Liver (tissue), 8 donors: ENCODE measurements at regions not wholly inside any gene's neighbourhood (a gene's known extent, or its start where the extent isn't known, plus 50 kb on each side); places are given as distances from the start of the nearest gene placed in this dataset.
A peak's percentile ranks its signal among the peaks of the same experiment; 100 is the strongest.

Source experiments
- DNase-seq: peaks from one replicate; pipeline ENCODE4 v3.0.0-alpha.2; 2017; ENCODE audit warnings: low spot score
- H3K27ac ChIP-seq, 2 donors: one replicate each; pipeline ENCODE4 v1.7.0; 2013; ENCODE audit warnings: inconsistent platforms in 2 of 2, low read length in 2 of 2, control low read depth in 1 of 2, low read depth in 1 of 2, mild to moderate bottlenecking in 1 of 2
- H3K27me3 ChIP-seq, 4 donors: one replicate each; pipeline versions ENCODE4 v1.6.1 to v1.7.0; 2013; ENCODE audit warnings: low read length in 3 of 4, inconsistent platforms in 1 of 4, mild to moderate bottlenecking in 1 of 4, moderate library complexity in 1 of 4; ENCODE audit not compliant: control insufficient read depth in 4 of 4, insufficient read depth in 4 of 4
- H3K36me3 ChIP-seq, 4 donors: one replicate each; pipeline versions ENCODE4 v1.6.1 to v1.7.0; 2013; ENCODE audit warnings: low read length in 3 of 4, mild to moderate bottlenecking in 3 of 4, low read depth in 1 of 4, moderate library complexity in 1 of 4; ENCODE audit not compliant: control insufficient read depth in 4 of 4, insufficient read depth in 3 of 4
- H3K4me1 ChIP-seq, 4 donors: one replicate each; pipeline versions ENCODE4 v1.6.1 to v1.7.0; 2013; ENCODE audit warnings: low read length in 3 of 4, mild to moderate bottlenecking in 3 of 4, moderate library complexity in 1 of 4; ENCODE audit not compliant: control insufficient read depth in 4 of 4, insufficient read depth in 4 of 4
- H3K4me3 ChIP-seq, 3 donors: one replicate each; pipeline versions ENCODE4 v1.6.1 to v1.7.0; 2013; ENCODE audit warnings: low read length in 3 of 3, control low read depth in 1 of 3, low read depth in 1 of 3, mild to moderate bottlenecking in 1 of 3
- H3K9ac ChIP-seq, 2 donors: one replicate each; pipeline ENCODE4 v1.7.0; 2013; ENCODE audit warnings: low read length in 2 of 2, mild to moderate bottlenecking in 2 of 2, moderate library complexity in 2 of 2, control low read depth in 1 of 2, low read depth in 1 of 2
- H3K9me3 ChIP-seq, 4 donors: one replicate each; pipeline versions ENCODE4 v1.6.1 to v1.7.0; 2013; ENCODE audit warnings: low read length in 3 of 4; ENCODE audit not compliant: control insufficient read depth in 4 of 4
- EGR1 ChIP-seq, 2 donors: IDR thresholded peaks; 2 replicates each; pipeline ENCODE4 v1.6.1; 2016 to 2018; ENCODE audit warnings: antibody characterized with exemption in 2 of 2, low read depth in 2 of 2
- FOXA1 ChIP-seq: IDR thresholded peaks from 2 replicates; pipeline ENCODE4 v1.6.1; 2016; ENCODE audit warnings: antibody characterized with exemption
- FOXA2 ChIP-seq: IDR thresholded peaks from 2 replicates; pipeline ENCODE4 v1.6.1; 2016; ENCODE audit warnings: antibody characterized with exemption
- GABPA ChIP-seq, 2 donors: IDR thresholded peaks in 1 of 2; conservative IDR thresholded peaks in 1 of 2; 2 replicates each; pipeline ENCODE4 v1.6.1; 2016; ENCODE audit warnings: antibody characterized with exemption in 2 of 2, mild to moderate bottlenecking in 1 of 2, moderate library complexity in 1 of 2
- HNF4A ChIP-seq, 2 donors: conservative IDR thresholded peaks; 2 replicates each; pipeline ENCODE4 v1.6.1; 2016; ENCODE audit warnings: antibody characterized with exemption in 2 of 2, mild to moderate bottlenecking in 2 of 2
- HNF4G ChIP-seq: IDR thresholded peaks from 2 replicates; pipeline ENCODE4 v1.6.1; 2016; ENCODE audit warnings: antibody characterized with exemption
- JUND ChIP-seq, 2 donors: IDR thresholded peaks; 2 replicates each; pipeline ENCODE4 v1.6.1; 2016; ENCODE audit warnings: antibody characterized with exemption in 2 of 2
- NR2F2 ChIP-seq: IDR thresholded peaks from 2 replicates; pipeline ENCODE4 v1.6.1; 2016; ENCODE audit warnings: antibody characterized with exemption
- RAD21 ChIP-seq, 2 donors: IDR thresholded peaks; 2 replicates each; pipeline ENCODE4 v1.6.1; 2016; ENCODE audit warnings: antibody characterized with exemption in 2 of 2, mild to moderate bottlenecking in 2 of 2
- RXRA ChIP-seq, 2 donors: IDR thresholded peaks; 2 replicates each; pipeline ENCODE4 v1.6.1; 2017 to 2018; ENCODE audit warnings: antibody characterized with exemption in 2 of 2, mild to moderate bottlenecking in 1 of 2
- SP1 ChIP-seq: IDR thresholded peaks from 2 replicates; pipeline ENCODE4 v1.6.1; 2018; ENCODE audit warnings: antibody characterized with exemption, mild to moderate bottlenecking
- TAF1 ChIP-seq: conservative IDR thresholded peaks from 2 replicates; pipeline ENCODE4 v1.6.1; 2016; ENCODE audit warnings: antibody characterized with exemption, mild to moderate bottlenecking
- YY1 ChIP-seq: IDR thresholded peaks from 2 replicates; pipeline ENCODE4 v1.6.1; 2016; ENCODE audit warnings: antibody characterized with exemption, mild to moderate bottlenecking
- WGBS: extraction: QIAGEN DNeasy Blood & Tissue Kit; methylation state at CpG from one replicate; pipeline ENCODE4 v1.1.7; 2013; 5-methylcytosine and 5-hydroxymethylcytosine counted together
- TF ChIP-seq, protein P1 (sequence below): fragments of 150-350 bp; IDR thresholded peaks from 2 replicates; pipeline ENCODE4 v1.5.1; 2017; ENCODE audit warnings: improper control_type of control experiment, low read depth, low read length; ENCODE audit not compliant: missing input control
- TF ChIP-seq, protein P2 (sequence below): IDR thresholded peaks from 2 replicates; pipeline ENCODE4 v1.6.1; 2016; ENCODE audit warnings: antibody characterized with exemption, mild to moderate bottlenecking
- TF ChIP-seq, protein P3 (sequence below): IDR thresholded peaks from 2 replicates; pipeline ENCODE4 v1.6.1; 2016; ENCODE audit warnings: antibody characterized with exemption
- TF ChIP-seq, protein P4 (sequence below): IDR thresholded peaks from 2 replicates; pipeline ENCODE4 v1.6.1; 2016; ENCODE audit warnings: antibody characterized with exemption
- TF ChIP-seq, protein P5 (sequence below): IDR thresholded peaks from 2 replicates; pipeline ENCODE4 v1.6.1; 2016; ENCODE audit warnings: antibody characterized with exemption
- donor health status: healthy.
- donor health status: healthy.
- donor health status: healthy.
- donor health status: healthy.
- donor health status: healthy.

DNA sequence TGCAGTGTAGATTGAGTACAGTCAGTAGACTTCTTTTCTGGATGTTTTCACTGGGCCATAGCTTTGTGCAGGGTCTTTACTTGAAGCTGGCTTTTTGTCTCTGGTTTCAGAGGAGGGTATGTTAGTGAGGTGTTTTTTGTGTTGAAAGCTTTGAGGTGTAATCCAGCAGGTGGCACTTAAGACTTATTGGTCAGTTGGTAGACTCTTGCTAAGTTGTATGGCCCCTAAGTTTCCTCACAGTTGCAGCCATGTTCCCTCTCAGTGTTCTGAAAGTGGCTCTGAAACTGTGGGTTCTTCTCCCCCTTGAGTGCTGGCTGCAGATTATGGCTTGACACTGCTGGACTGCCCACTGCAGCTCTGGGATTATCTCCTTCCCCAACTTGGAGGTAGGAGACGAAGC, 55.7 kb upstream of the SLC44A1 start:
- TF ChIP-seq EGR1 (IDR thresholded peaks at IDR 0.05; ENCODE audit: low read depth in 2 of 2) (no peak), RAD21 (IDR thresholded peaks at IDR 0.05) (peak; percentile 69 to 70)
- TF ChIP-seq, protein P1, sequence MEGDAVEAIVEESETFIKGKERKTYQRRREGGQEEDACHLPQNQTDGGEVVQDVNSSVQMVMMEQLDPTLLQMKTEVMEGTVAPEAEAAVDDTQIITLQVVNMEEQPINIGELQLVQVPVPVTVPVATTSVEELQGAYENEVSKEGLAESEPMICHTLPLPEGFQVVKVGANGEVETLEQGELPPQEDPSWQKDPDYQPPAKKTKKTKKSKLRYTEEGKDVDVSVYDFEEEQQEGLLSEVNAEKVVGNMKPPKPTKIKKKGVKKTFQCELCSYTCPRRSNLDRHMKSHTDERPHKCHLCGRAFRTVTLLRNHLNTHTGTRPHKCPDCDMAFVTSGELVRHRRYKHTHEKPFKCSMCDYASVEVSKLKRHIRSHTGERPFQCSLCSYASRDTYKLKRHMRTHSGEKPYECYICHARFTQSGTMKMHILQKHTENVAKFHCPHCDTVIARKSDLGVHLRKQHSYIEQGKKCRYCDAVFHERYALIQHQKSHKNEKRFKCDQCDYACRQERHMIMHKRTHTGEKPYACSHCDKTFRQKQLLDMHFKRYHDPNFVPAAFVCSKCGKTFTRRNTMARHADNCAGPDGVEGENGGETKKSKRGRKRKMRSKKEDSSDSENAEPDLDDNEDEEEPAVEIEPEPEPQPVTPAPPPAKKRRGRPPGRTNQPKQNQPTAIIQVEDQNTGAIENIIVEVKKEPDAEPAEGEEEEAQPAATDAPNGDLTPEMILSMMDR = peak; percentile 28
- Histone ChIP-seq H3K4me3 (no peak overlapping the region), H3K36me3 (no peaks in the 10 kb centered on the region), H3K9me3 (no peaks in the 10 kb centered on the region), H3K4me1 (peaks cover 5 to 15% (median 13%) of the 10 kb centered on the region in 4 donors), H3K27ac (no peak overlapping the region), H3K9ac (no peak overlapping the region), H3K27me3 (no peaks in the 10 kb centered on the region)
- no peak for DNase-seq
- 100% methylated on average over 1 of the region's 1 CpG for WGBS

DNA sequence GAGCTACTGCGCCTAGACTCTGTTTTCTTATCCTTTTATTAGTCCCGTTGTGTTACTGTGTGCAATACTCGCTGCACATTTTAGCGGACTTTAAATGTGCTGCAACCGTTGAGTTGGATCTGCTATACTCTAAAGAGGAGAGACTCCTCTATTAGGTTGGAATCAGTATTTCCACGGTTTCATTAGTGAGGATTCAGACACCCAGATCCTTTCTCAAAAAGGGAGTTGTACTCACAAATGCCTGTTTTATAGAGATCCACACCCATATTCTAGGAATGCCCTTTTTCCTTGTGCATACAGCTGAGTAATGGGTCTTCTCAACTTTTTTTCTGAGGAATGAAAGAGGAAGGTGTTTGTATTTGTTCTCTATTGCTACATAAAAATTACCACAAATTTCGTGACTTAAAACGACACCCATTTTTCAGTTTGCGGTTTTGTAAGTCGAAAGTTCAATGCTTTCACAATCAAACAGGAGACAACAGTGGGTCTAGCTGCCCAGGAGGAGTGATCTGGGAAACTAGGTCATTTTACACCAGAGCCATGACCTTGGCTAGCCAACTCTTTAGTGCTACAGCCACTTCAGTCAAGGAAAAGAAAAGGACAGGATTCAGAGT, 52.8 kb upstream of the SLC44A1 start:
- WGBS = 34% methylated on average over 10 of the region's 10 CpGs
- no peak overlapping the region for H3K4me3 ChIP-seq
- no peak for DNase-seq
- no peaks in the 10 kb centered on the region for H3K36me3 ChIP-seq
- peak overlapping the region; percentile 85 to 86 for H3K27ac ChIP-seq
- TF ChIP-seq YY1 (peak; percentile 89), RAD21 (IDR thresholded peaks at IDR 0.05) (peak; percentile 59 to 67), FOXA1 (peak; percentile 67), GABPA (IDR thresholded peaks at IDR 0.05 in 1 of 2, conservative IDR thresholded peaks at IDR 0.05 in 1 of 2) (peak in 1 of 2 donors; percentile 59), FOXA2 (peak; percentile 58), SP1 (peak; percentile 90), RXRA (IDR thresholded peaks at IDR 0.05) (peak; percentile 85 to 93), EGR1 (IDR thresholded peaks at IDR 0.05; ENCODE audit: low read depth in 2 of 2) (peak in 1 of 2 donors; percentile 50), HNF4G (peak; percentile 72), HNF4A (conservative IDR thresholded peaks at IDR 0.05) (peak; percentile 93 to 95), TAF1 (no peak), NR2F2 (peak; percentile 55), JUND (IDR thresholded peaks at IDR 0.05) (peak; percentile 64 to 83)
- TF ChIP-seq, protein P2, sequence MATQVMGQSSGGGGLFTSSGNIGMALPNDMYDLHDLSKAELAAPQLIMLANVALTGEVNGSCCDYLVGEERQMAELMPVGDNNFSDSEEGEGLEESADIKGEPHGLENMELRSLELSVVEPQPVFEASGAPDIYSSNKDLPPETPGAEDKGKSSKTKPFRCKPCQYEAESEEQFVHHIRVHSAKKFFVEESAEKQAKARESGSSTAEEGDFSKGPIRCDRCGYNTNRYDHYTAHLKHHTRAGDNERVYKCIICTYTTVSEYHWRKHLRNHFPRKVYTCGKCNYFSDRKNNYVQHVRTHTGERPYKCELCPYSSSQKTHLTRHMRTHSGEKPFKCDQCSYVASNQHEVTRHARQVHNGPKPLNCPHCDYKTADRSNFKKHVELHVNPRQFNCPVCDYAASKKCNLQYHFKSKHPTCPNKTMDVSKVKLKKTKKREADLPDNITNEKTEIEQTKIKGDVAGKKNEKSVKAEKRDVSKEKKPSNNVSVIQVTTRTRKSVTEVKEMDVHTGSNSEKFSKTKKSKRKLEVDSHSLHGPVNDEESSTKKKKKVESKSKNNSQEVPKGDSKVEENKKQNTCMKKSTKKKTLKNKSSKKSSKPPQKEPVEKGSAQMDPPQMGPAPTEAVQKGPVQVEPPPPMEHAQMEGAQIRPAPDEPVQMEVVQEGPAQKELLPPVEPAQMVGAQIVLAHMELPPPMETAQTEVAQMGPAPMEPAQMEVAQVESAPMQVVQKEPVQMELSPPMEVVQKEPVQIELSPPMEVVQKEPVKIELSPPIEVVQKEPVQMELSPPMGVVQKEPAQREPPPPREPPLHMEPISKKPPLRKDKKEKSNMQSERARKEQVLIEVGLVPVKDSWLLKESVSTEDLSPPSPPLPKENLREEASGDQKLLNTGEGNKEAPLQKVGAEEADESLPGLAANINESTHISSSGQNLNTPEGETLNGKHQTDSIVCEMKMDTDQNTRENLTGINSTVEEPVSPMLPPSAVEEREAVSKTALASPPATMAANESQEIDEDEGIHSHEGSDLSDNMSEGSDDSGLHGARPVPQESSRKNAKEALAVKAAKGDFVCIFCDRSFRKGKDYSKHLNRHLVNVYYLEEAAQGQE = peak; percentile 88
- TF ChIP-seq, protein P3, sequence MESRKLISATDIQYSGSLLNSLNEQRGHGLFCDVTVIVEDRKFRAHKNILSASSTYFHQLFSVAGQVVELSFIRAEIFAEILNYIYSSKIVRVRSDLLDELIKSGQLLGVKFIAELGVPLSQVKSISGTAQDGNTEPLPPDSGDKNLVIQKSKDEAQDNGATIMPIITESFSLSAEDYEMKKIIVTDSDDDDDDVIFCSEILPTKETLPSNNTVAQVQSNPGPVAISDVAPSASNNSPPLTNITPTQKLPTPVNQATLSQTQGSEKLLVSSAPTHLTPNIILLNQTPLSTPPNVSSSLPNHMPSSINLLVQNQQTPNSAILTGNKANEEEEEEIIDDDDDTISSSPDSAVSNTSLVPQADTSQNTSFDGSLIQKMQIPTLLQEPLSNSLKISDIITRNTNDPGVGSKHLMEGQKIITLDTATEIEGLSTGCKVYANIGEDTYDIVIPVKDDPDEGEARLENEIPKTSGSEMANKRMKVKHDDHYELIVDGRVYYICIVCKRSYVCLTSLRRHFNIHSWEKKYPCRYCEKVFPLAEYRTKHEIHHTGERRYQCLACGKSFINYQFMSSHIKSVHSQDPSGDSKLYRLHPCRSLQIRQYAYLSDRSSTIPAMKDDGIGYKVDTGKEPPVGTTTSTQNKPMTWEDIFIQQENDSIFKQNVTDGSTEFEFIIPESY = peak; percentile 77
- TF ChIP-seq, protein P4, sequence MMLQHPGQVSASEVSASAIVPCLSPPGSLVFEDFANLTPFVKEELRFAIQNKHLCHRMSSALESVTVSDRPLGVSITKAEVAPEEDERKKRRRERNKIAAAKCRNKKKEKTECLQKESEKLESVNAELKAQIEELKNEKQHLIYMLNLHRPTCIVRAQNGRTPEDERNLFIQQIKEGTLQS = peak; percentile 39
- TF ChIP-seq, protein P5, sequence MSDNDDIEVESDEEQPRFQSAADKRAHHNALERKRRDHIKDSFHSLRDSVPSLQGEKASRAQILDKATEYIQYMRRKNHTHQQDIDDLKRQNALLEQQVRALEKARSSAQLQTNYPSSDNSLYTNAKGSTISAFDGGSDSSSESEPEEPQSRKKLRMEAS = peak; percentile 82
- TF ChIP-seq, protein P1 = no peak
- peaks cover 5 to 22% (median 14%) of the 10 kb centered on the region in 4 donors for H3K4me1 ChIP-seq
- H3K27me3 ChIP-seq = no peaks in the 10 kb centered on the region
- peak overlapping the region in 1 of 2 donors; percentile 2 for H3K9ac ChIP-seq
- H3K9me3 ChIP-seq = no peaks in the 10 kb centered on the region
